Transverse colon (tissue), 4 donors: ENCODE measurements at regions not wholly inside any gene's neighbourhood (a gene's known extent, or its start where the extent isn't known, plus 50 kb on each side); places are given as distances from the start of the nearest gene placed in this dataset.
"Not testable (repeated sequence)": the region's sequence is repeated elsewhere in the genome, so short reads cannot be mapped to it uniquely, and the experiment has no call there.

Experiments used
- EP300 ChIP-seq: sonication (generic); formaldehyde crosslinking; IDR thresholded peaks from one replicate; pipeline ENCODE4 v1.6.1; 2017; ENCODE audit warnings: antibody characterized with exemption, low read depth
- POLR2AphosphoS5 ChIP-seq, 3 donors: sonication (generic); formaldehyde crosslinking; IDR thresholded peaks; one replicate each; pipeline ENCODE4 v1.6.1; 2016; ENCODE audit warnings: antibody characterized with exemption in 3 of 3
- TF ChIP-seq, protein P1 (sequence below), 5 experiments: fragments of 200-600 bp in 3 of 5; fragments of 450-650 bp in 2 of 5; sonication (generic) in 3 of 5; IDR thresholded peaks; 1 replicate in 2 of 5; 2 replicates in 3 of 5; pipeline ENCODE4 v1.5.1; 2016 to 2017; ENCODE audit warnings: antibody characterized with exemption in 5 of 5, inconsistent platforms in 3 of 5, mild to moderate bottlenecking in 2 of 5, moderate library complexity in 1 of 5

DNA sequence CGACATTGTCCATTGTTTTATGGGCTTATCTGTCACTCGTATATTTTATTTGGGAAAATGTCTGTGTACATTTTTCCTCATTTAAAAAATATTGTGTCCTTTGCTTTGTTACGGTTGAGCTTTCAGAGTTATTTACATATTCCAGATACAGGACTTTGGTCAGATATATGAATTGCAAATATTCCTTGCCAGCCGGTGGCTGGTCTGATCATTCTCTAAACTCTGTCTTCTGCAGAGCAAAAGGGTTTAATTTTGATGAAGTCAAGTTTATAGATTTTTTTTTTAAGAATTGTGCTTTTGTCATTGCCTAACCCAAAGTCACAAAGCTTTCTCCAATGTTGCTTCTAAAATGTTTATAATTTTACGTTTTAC lies 78.3 kb upstream of the SFSWAP start:
- not testable (repeated sequence) for TF ChIP-seq POLR2AphosphoS5 (IDR thresholded peaks at IDR 0.05); EP300
- TF ChIP-seq, protein P1, sequence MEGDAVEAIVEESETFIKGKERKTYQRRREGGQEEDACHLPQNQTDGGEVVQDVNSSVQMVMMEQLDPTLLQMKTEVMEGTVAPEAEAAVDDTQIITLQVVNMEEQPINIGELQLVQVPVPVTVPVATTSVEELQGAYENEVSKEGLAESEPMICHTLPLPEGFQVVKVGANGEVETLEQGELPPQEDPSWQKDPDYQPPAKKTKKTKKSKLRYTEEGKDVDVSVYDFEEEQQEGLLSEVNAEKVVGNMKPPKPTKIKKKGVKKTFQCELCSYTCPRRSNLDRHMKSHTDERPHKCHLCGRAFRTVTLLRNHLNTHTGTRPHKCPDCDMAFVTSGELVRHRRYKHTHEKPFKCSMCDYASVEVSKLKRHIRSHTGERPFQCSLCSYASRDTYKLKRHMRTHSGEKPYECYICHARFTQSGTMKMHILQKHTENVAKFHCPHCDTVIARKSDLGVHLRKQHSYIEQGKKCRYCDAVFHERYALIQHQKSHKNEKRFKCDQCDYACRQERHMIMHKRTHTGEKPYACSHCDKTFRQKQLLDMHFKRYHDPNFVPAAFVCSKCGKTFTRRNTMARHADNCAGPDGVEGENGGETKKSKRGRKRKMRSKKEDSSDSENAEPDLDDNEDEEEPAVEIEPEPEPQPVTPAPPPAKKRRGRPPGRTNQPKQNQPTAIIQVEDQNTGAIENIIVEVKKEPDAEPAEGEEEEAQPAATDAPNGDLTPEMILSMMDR (IDR thresholded peaks at IDR 0.05), result not testable (repeated sequence)
